HG03342 (cell line): ENCODE measurements at regions not wholly inside any gene's neighbourhood (a gene's known extent, or its start where the extent isn't known, plus 50 kb on each side); places are given as distances from the start of the nearest gene placed in this dataset.

Experiments used
- ATAC-seq: cut with Tn5 transposase; IDR thresholded peaks from one replicate; pipeline ENCODE4 v1.9.1; 2021; ENCODE audit warnings: mild to moderate bottlenecking, moderate library complexity; ENCODE audit not compliant: unreplicated experiment

GRCh38 chr10:128722947-128723346 is 596.7 kb upstream of the MKI67 start:
- ATAC-seq = no peak

- no peak for ATAC-seq
Observed at GRCh38 chr10:128723631-128724205, 597.5 kb upstream of the MKI67 start.

- ATAC-seq = no peak
Observed at GRCh38 chr10:128725531-128725930, 599.3 kb upstream of the MKI67 start.

- no peak for ATAC-seq
Observed at GRCh38 chr10:128727114-128727513, 600.9 kb upstream of the MKI67 start.

GRCh38 chr10:128729910-128730420 is 603.7 kb upstream of the MKI67 start:
- no peak for ATAC-seq

GRCh38 chr10:128730922-128731321 is 604.7 kb upstream of the MKI67 start:
- no peak for ATAC-seq

GRCh38 chr10:128734161-128734560 is 607.9 kb upstream of the MKI67 start:
- ATAC-seq = no peak

- no peak for ATAC-seq
Observed at GRCh38 chr10:128734734-128735133, 608.5 kb upstream of the MKI67 start.

- ATAC-seq = no peak
Observed at GRCh38 chr10:128735996-128736395, 609.8 kb upstream of the MKI67 start.

GRCh38 chr10:128738386-128738915 is 612.2 kb upstream of the MKI67 start:
- ATAC-seq = no peak

GRCh38 chr10:128739930-128740329 is 613.7 kb upstream of the MKI67 start:
- no peak for ATAC-seq

- no peak for ATAC-seq
Observed at GRCh38 chr10:128741180-128741579, 615.0 kb upstream of the MKI67 start.

GRCh38 chr10:128741680-128742079 is 615.5 kb upstream of the MKI67 start:
- ATAC-seq = no peak

GRCh38 chr10:128744092-128744491 is 617.9 kb upstream of the MKI67 start:
- no peak for ATAC-seq

- no peak for ATAC-seq
Observed at GRCh38 chr10:128744811-128745305, 618.6 kb upstream of the MKI67 start.

GRCh38 chr10:128747582-128748346 is 621.5 kb upstream of the MKI67 start:
- no peak for ATAC-seq

GRCh38 chr10:128751284-128751683 is 625.1 kb upstream of the MKI67 start:
- no peak for ATAC-seq

- ATAC-seq = no peak
Observed at GRCh38 chr10:128751851-128752250, 625.6 kb upstream of the MKI67 start.

- no peak for ATAC-seq
Observed at GRCh38 chr10:128759174-128759573, 633.0 kb upstream of the MKI67 start.

GRCh38 chr10:128763588-128763987 is 637.4 kb upstream of the MKI67 start:
- no peak for ATAC-seq

- no peak for ATAC-seq
Observed at GRCh38 chr10:128764190-128764589, 638.0 kb upstream of the MKI67 start.

- ATAC-seq = no peak
Observed at GRCh38 chr10:128766915-128767314, 640.7 kb upstream of the MKI67 start.
